ENCODE measurements at regions not wholly inside any gene's neighbourhood (a gene's known extent, or its start where the extent isn't known, plus 50 kb on each side); places are given as distances from the start of the nearest gene placed in this dataset.

DNA sequence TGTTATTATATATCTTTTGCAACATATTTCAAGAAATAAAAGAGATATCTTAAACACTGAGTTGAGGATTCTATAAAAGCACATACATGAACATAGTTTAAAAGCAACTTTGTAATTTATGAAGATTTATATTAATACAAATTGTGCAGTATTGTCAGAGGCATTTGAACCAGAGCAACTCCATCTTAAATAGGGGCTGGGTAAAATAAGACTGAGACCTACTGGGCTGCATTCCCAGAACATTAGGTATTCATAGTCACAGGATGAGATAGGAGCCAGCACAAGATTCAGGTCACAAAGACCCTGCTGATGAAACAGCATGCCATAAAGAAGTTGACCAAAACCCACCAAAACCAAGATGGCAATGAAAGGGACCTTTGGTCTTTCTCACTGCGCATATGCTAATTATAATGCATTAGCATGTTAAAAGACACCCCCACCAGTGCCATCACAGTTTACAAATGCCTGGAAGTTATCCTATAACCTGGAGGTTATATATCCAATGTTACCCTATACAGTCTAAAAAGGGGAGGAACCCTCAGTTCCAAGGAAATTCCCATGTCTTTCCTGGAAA lies 320.2 kb downstream of the FAM170A start:
- H3K27ac ChIP-seq, result no peak overlapping the region
- DNase-seq (ENCODE audit: low spot score) (no peak), ATAC-seq (ENCODE audit: insufficient number of reproducible peaks, low FRiP score, low read depth) (no peak)
- H3K9me3 ChIP-seq, result no peaks in the 10 kb centered on the region
- TF ChIP-seq, protein P1, sequence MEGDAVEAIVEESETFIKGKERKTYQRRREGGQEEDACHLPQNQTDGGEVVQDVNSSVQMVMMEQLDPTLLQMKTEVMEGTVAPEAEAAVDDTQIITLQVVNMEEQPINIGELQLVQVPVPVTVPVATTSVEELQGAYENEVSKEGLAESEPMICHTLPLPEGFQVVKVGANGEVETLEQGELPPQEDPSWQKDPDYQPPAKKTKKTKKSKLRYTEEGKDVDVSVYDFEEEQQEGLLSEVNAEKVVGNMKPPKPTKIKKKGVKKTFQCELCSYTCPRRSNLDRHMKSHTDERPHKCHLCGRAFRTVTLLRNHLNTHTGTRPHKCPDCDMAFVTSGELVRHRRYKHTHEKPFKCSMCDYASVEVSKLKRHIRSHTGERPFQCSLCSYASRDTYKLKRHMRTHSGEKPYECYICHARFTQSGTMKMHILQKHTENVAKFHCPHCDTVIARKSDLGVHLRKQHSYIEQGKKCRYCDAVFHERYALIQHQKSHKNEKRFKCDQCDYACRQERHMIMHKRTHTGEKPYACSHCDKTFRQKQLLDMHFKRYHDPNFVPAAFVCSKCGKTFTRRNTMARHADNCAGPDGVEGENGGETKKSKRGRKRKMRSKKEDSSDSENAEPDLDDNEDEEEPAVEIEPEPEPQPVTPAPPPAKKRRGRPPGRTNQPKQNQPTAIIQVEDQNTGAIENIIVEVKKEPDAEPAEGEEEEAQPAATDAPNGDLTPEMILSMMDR (IDR thresholded peaks at IDR 0.05), result no peak
- peaks cover 0 to 7% of the 10 kb centered on the region in 2 donors for H3K4me1 ChIP-seq (ENCODE audit: control insufficient read depth in 1 of 2, low read depth in 2 of 2)
- H3K4me3 ChIP-seq, result no peak overlapping the region
- no peaks in the 10 kb centered on the region for H3K27me3 ChIP-seq (replicated peaks; ENCODE audit: insufficient read depth)
- no peaks in the 10 kb centered on the region for H3K36me3 ChIP-seq

DNA sequence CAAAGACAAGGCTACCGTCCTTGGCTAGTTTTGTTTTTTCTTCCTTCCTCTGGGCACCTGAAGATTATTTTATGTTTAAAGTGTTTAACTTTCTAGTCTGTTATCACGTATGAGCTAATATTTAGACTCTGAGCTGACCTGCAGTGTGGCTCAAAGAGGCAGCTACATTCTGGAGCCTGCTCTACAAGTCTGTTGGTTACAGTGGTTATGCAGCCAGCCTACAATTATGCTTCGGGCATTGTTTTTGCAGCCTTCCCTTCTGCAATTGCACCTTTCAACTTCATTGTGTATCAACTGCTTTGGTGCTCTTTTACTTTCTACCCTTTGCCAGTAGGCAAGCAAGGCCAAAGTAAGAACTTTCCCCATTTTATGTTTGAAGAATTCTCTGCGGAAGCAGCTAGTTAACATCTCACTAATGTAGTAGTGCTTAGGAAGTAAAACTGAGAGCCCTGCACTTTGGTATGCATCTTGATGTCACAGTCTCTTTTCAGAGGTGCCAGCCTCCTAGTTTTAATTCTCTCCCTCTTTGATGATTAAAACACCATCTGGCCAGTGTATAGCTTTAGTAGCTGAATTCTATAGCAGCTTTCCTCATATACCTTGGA lies 322.1 kb downstream of the FAM170A start:
- no peaks in the 10 kb centered on the region for H3K36me3 ChIP-seq
- no peak overlapping the region for H3K27ac ChIP-seq
- DNase-seq (ENCODE audit: low spot score), result no peak
- no peaks in the 10 kb centered on the region for H3K27me3 ChIP-seq (replicated peaks; ENCODE audit: insufficient read depth)
- H3K4me3 ChIP-seq, result no peak overlapping the region
- H3K4me1 ChIP-seq (ENCODE audit: control insufficient read depth in 1 of 2, low read depth in 2 of 2), result peaks cover 0 to 7% of the 10 kb centered on the region in 2 donors
- no peaks in the 10 kb centered on the region for H3K9me3 ChIP-seq
- ATAC-seq (ENCODE audit: insufficient number of reproducible peaks, low FRiP score, low read depth), result no peak
- TF ChIP-seq, protein P1 (IDR thresholded peaks at IDR 0.05), result no peak

DNA sequence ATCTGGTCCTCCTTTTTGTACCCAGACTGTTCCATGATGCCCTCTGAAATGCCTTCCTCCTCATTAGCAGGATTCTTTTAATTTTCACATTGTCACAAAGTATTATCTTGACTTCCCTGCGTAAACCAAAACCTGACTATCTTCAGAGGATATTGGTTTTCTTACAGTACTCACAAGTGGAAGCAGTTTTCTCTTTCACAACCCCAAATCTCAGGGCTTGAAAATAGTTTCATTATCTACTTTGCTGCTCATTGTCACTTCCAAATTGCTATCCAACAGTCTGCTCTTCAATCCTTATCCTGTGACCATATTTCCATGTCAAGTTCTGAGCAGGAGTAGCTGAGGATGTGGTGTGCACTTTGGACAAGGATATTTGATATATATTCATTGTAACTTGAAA lies 324.1 kb downstream of the FAM170A start:
- no peak for ATAC-seq (ENCODE audit: insufficient number of reproducible peaks, low FRiP score, low read depth)

DNA sequence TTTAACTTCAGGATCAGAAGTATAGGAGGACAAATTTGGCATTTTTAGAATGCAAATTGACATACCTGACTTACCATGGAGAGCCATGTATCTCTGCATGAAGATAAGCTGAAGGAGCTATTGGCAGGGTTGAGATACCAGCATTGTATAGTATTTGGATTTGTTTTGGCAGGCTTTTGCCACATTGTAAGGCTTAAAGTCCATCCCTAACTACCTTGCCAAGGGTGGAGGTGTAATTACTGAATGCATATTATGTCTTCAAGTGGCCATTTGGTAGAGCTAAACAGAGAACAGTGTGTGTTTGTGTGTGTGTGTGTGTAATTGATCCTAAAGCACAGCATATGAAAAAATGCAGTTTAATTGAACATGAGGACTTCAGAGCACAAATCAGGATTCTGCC lies 324.7 kb downstream of the FAM170A start:
- Histone ChIP-seq H3K27ac (no peak overlapping the region), H3K9me3 (no peaks in the 10 kb centered on the region), H3K36me3 (no peaks in the 10 kb centered on the region), H3K4me1 (ENCODE audit: control insufficient read depth in 1 of 2, low read depth in 2 of 2) (peaks cover 0 to 12% of the 10 kb centered on the region in 2 donors), H3K27me3 (replicated peaks; ENCODE audit: insufficient read depth) (no peaks in the 10 kb centered on the region), H3K4me3 (no peak overlapping the region)
- TF ChIP-seq, protein P1 (IDR thresholded peaks at IDR 0.05), result no peak
- no peak for ATAC-seq (ENCODE audit: insufficient number of reproducible peaks, low FRiP score, low read depth)
- no peak for DNase-seq (ENCODE audit: low spot score)

More for the DNA sequence above, 324.1 kb downstream of the FAM170A start:
- no peak overlapping the region for H3K4me3 ChIP-seq
- no peak overlapping the region for H3K27ac ChIP-seq
- H3K4me1 ChIP-seq (ENCODE audit: control insufficient read depth in 1 of 2, low read depth in 2 of 2), result peaks cover 0 to 10% of the 10 kb centered on the region in 2 donors
- H3K27me3 ChIP-seq (replicated peaks; ENCODE audit: insufficient read depth), result no peaks in the 10 kb centered on the region
- no peaks in the 10 kb centered on the region for H3K9me3 ChIP-seq
- TF ChIP-seq, protein P1 (IDR thresholded peaks at IDR 0.05), result no peak
- no peak for DNase-seq (ENCODE audit: low spot score)
- no peaks in the 10 kb centered on the region for H3K36me3 ChIP-seq

DNA sequence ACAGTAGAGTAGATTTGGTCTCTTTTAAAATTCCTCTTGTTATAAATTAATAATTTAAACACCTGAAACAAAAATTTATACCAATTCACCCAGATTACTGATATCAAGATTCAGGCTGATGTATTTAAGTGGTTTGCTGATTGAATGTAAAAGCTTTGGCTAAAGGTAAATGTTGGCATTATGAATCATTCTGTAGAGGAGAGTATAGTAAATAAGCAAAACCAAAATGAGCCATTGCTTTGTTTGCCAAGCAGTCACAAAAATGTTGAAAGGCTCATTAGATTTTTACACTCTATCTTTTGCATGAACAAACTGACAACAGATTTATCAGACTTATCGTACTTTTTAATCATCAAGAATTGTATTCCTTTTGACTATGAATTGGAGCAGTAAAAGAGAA lies 332.6 kb downstream of the FAM170A start:
- Histone ChIP-seq H3K36me3 (no peaks in the 10 kb centered on the region), H3K27me3 (replicated peaks; ENCODE audit: insufficient read depth) (no peaks in the 10 kb centered on the region), H3K4me1 (ENCODE audit: control insufficient read depth in 1 of 2, low read depth in 2 of 2) (peaks cover 0 to 4% of the 10 kb centered on the region in 2 donors), H3K9me3 (no peaks in the 10 kb centered on the region), H3K27ac (no peak overlapping the region), H3K4me3 (no peak overlapping the region)
- DNase-seq (ENCODE audit: low spot score) (no peak), ATAC-seq (ENCODE audit: insufficient number of reproducible peaks, low FRiP score, low read depth) (no peak)
- TF ChIP-seq, protein P1 (IDR thresholded peaks at IDR 0.05), result no peak
